ENCODE measurements at regions not wholly inside any gene's neighbourhood (a gene's known extent, or its start where the extent isn't known, plus 50 kb on each side); places are given as distances from the start of the nearest gene placed in this dataset.

DNA sequence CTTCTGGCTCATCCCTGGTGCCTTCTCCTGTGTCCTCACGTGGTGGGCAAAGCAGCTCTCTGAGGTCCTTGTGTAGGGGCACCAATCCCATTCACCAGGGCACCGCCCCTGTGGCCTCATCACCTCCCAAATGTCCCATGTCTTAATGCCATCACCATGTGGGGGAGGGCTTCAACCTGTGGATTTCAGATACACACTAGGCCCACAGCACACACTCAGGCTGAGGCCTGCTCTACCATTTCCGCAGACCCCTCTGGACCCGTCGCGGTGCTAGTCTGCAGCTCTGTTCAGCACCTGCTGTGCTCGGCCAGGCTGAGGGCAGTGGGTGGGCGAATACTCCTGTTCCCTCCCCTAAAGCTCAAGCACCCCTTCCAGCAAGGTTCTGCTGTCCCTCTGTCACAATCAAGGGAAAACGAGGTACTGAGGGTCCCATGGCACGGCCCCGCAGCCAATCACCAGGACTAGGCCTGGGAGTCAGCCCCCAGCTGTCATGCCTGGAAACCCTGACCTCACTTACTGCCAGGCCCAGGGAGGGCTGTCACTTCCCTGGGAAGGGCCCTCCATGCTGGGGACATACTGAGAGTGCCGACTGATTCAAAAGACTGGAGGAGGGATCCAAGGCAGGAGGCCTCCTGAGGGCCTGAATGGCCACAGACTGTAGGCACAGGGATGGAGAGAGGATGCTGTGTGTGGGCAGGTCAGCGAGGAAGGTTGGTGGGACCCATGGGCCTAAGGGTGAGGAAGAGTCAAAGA lies 123.8 kb upstream of the RET start:
- ChIA-PET RAD21 (ENCODE audit: unreplicated experiment) (no interaction called here), CTCF (interaction anchor here (0.8 kb wide), 1 partner anchor 126 kb away, joined by 3 read pairs; no protein-coding TSS in a partner anchor), POLR2A (no interaction called here), SMC1A (ENCODE audit: uncharacterized antibody, unreplicated experiment) (no interaction called here)
- no peak for FAIRE-seq
- no peaks in the 10 kb centered on the region for H4K20me1 ChIP-seq (ENCODE audit: control insufficient read depth, insufficient read depth)
- DNase-seq (ENCODE audit: low read depth, low spot score) = no peak
- H3K4me2 ChIP-seq (ENCODE audit: control insufficient read depth, insufficient read depth) = no peak overlapping the region
- no peak for ATAC-seq
- no peaks in the 10 kb centered on the region for H3K4me1 ChIP-seq (ENCODE audit: control insufficient read depth, insufficient read depth, low read length)
- no peaks in the 10 kb centered on the region for H3K79me2 ChIP-seq (ENCODE audit: control insufficient read depth, insufficient read depth, low read length)
- TF ChIP-seq MTA3 (IDR thresholded peaks at IDR 0.05; ENCODE audit: borderline replicate concordance, low read length) (no peak), SUPT20H (IDR thresholded peaks at IDR 0.05; ENCODE audit: borderline replicate concordance, control insufficient read depth, low read depth, low read length) (no peak), RB1 (IDR thresholded peaks at IDR 0.05; ENCODE audit: borderline replicate concordance) (no peak), SREBF1 (IDR thresholded peaks at IDR 0.05; ENCODE audit: low read length) (no peak), FOXM1 (IDR thresholded peaks at IDR 0.05; ENCODE audit: low read depth, low read length) (no peak), DPF2 (IDR thresholded peaks at IDR 0.05) (no peak), NR2C1 (IDR thresholded peaks at IDR 0.05) (no peak), SREBF2 (IDR thresholded peaks at IDR 0.05; ENCODE audit: low read length) (no peak), PAX8 (IDR thresholded peaks at IDR 0.05) (no peak)
- TF ChIP-seq, protein P1, sequence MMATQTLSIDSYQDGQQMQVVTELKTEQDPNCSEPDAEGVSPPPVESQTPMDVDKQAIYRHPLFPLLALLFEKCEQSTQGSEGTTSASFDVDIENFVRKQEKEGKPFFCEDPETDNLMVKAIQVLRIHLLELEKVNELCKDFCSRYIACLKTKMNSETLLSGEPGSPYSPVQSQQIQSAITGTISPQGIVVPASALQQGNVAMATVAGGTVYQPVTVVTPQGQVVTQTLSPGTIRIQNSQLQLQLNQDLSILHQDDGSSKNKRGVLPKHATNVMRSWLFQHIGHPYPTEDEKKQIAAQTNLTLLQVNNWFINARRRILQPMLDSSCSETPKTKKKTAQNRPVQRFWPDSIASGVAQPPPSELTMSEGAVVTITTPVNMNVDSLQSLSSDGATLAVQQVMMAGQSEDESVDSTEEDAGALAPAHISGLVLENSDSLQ (IDR thresholded peaks at IDR 0.05) = no peak
- TF ChIP-seq, protein P2, sequence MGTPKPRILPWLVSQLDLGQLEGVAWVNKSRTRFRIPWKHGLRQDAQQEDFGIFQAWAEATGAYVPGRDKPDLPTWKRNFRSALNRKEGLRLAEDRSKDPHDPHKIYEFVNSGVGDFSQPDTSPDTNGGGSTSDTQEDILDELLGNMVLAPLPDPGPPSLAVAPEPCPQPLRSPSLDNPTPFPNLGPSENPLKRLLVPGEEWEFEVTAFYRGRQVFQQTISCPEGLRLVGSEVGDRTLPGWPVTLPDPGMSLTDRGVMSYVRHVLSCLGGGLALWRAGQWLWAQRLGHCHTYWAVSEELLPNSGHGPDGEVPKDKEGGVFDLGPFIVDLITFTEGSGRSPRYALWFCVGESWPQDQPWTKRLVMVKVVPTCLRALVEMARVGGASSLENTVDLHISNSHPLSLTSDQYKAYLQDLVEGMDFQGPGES (IDR thresholded peaks at IDR 0.05) = no peak
- TF ChIP-seq, protein P3, sequence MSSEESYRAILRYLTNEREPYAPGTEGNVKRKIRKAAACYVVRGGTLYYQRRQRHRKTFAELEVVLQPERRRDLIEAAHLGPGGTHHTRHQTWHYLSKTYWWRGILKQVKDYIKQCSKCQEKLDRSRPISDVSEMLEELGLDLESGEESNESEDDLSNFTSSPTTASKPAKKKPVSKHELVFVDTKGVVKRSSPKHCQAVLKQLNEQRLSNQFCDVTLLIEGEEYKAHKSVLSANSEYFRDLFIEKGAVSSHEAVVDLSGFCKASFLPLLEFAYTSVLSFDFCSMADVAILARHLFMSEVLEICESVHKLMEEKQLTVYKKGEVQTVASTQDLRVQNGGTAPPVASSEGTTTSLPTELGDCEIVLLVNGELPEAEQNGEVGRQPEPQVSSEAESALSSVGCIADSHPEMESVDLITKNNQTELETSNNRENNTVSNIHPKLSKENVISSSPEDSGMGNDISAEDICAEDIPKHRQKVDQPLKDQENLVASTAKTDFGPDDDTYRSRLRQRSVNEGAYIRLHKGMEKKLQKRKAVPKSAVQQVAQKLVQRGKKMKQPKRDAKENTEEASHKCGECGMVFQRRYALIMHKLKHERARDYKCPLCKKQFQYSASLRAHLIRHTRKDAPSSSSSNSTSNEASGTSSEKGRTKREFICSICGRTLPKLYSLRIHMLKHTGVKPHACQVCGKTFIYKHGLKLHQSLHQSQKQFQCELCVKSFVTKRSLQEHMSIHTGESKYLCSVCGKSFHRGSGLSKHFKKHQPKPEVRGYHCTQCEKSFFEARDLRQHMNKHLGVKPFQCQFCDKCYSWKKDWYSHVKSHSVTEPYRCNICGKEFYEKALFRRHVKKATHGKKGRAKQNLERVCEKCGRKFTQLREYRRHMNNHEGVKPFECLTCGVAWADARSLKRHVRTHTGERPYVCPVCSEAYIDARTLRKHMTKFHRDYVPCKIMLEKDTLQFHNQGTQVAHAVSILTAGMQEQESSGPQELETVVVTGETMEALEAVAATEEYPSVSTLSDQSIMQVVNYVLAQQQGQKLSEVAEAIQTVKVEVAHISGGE (CRISPR knock-in tag; IDR thresholded peaks at IDR 0.05) = no peak
- TF ChIP-seq, protein P4, sequence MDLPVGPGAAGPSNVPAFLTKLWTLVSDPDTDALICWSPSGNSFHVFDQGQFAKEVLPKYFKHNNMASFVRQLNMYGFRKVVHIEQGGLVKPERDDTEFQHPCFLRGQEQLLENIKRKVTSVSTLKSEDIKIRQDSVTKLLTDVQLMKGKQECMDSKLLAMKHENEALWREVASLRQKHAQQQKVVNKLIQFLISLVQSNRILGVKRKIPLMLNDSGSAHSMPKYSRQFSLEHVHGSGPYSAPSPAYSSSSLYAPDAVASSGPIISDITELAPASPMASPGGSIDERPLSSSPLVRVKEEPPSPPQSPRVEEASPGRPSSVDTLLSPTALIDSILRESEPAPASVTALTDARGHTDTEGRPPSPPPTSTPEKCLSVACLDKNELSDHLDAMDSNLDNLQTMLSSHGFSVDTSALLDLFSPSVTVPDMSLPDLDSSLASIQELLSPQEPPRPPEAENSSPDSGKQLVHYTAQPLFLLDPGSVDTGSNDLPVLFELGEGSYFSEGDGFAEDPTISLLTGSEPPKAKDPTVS (IDR thresholded peaks at IDR 0.05; ENCODE audit: low read depth, low read length) = no peak
- intact Hi-C loops (cut with micrococcal nuclease; ENCODE audit: unreplicated experiment) = no loop called here
- H3K4me3 ChIP-seq = no peak overlapping the region
- 51% methylated on average over 13 of the region's 13 CpGs for WGBS (ENCODE audit: insufficient coverage, insufficient replicate concordance, low lambda C conversion rate, missing lambda C conversion rate)
- H3K36me3 ChIP-seq (ENCODE audit: control insufficient read depth in 2 of 2, insufficient read depth in 2 of 2, low read length in 1 of 2) = no peaks in the 10 kb centered on the region
- no peaks in the 10 kb centered on the region for H3K9me3 ChIP-seq (replicated peaks; ENCODE audit: control insufficient read depth, insufficient read depth, low read length)
- no peaks in the 10 kb centered on the region; a peak in 1 of 4 replicates for H3K27me3 ChIP-seq (replicated peaks in 1 of 2; ENCODE audit: control insufficient read depth in 2 of 2, insufficient read depth in 2 of 2, low read length in 1 of 2)
- no peak overlapping the region for H2AFZ ChIP-seq (ENCODE audit: control insufficient read depth, low read depth, low read length)
- no TSS peak for BruUV-seq (replicated peaks)
- H3K27ac ChIP-seq (ENCODE audit: control insufficient read depth, insufficient read depth) = no peak overlapping the region
- in situ Hi-C loops (cut with MboI) = no loop called here
- H3K9ac ChIP-seq (ENCODE audit: control insufficient read depth, insufficient read depth, low read length) = no peak overlapping the region

Measured in GM12878 (cell line).